Left cardiac atrium (tissue), 4 donors: ENCODE measurements at regions not wholly inside any gene's neighbourhood (a gene's known extent, or its start where the extent isn't known, plus 50 kb on each side); places are given as distances from the start of the nearest gene placed in this dataset.
"Not testable (repeated sequence)": the region's sequence is repeated elsewhere in the genome, so short reads cannot be mapped to it uniquely, and the experiment has no call there.

Source experiments
- ATAC-seq, 2 donors: fragments of 200-7000 bp; cut with Tn5 transposase; one replicate each; pipeline ENCODE4 v1.9.1; 2020; ENCODE audit warnings: mild to moderate bottlenecking in 2 of 2, moderate library complexity in 2 of 2
- DNase-seq: peaks from one replicate; pipeline ENCODE4 v3.0.0-alpha.2; 2020
- intact Hi-C, 2 donors: fragments of 100-400 bp; cut with DNase I; formaldehyde crosslinking; loops; one replicate each; pipeline versions ENCODE4 v1.14.1 to v1.15.1; 2022 to 2023
- donor health status: DM: no; HTN: yes; CAD: no.
- donor health status: DM: no; HTN: yes; CAD: no; lungs with severe emphysema.
- donor health status: DM: yes; HTN: yes; CAD: no.
- donor health status: Dilated cardiomyopathy.

DNA sequence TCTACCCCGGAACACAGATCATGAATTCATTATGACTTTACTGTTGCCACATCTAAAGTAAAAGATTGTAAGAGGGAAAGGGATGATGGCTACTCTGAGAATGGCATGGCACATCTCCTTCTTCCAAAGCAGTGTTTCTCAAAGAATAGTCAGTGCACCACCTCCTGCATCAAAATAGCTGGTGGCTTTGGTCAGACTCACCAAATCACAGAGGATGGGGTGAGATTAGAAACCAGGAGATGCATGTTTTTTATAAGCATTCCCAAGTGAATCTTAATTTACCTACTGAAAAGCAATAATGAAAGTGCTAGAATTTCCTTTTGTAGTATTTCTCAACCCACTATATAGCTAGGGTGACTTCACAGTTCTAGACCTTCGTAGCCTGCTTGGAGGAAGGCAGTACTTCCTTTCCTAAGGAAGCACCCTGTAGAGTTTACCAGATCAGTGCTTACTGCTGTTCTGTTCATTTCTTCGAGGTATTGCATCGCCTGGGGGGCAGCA lies 340.8 kb upstream of the KLF3 start:
- DNase-seq: no peak
- ATAC-seq: no peak
- intact Hi-C loops: loop anchor here in 1 of 2 donors (5.0 kb wide), 1 partner anchor 354 kb away; no protein-coding TSS in a partner anchor

DNA sequence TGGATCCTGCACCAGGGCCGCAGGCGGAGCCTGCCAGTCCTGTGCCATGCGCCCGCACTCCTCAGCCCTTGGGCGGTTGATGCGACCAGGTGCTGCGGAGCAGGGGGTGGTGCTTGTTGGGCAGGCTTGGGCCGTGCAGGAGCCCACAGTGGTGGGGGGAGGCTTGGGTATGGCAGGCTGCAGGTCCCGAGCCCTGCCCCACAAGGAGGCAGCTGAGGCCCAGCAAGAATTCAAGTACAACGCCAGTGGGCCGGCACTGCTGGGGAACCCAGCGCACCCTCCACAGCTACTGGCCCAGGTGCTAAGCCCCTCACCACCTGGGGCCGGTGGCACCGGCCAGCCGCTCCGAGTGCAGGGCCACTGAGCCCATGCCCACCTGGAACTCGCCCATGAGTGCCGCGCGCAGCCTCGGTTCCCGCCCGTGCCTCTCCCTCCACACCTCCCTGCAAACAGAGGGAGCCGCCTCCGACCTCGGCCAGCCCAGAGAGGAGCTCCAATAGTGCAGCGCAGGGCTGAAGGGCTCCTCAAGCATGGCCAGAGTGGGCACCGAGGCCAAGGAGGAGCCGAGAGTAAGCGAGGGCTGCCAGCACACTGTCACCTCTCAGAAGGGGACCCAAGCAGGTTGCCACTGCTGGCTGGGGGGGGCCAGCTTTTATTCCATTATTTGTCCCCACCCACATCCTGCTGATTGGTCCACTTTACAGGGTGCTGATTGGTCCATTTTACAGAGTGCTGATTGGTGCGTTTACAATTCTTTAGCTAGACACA lies 339.0 kb upstream of the KLF3 start:
- ATAC-seq (no peak), DNase-seq (no peak)
- intact Hi-C loops: loop anchor here in 1 of 2 donors (5.0 kb wide), 1 partner anchor 352 kb away; no protein-coding TSS in a partner anchor

DNA sequence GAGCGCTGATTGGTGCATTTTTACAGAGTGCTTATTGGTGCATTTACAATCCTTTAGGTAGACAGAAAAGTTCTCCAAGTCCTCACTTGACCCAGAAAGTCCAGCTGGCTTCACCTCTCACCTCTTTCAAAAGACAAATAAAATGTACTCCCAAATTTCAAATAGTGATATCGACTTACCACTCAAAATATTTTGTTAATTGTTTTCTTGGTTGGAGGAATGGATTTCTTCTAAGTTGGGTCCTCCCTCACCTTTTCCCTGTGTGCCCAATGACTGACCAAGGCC lies 338.4 kb upstream of the KLF3 start:
- ATAC-seq (no peak), DNase-seq (no peak)
- intact Hi-C loops: no loop called here

DNA sequence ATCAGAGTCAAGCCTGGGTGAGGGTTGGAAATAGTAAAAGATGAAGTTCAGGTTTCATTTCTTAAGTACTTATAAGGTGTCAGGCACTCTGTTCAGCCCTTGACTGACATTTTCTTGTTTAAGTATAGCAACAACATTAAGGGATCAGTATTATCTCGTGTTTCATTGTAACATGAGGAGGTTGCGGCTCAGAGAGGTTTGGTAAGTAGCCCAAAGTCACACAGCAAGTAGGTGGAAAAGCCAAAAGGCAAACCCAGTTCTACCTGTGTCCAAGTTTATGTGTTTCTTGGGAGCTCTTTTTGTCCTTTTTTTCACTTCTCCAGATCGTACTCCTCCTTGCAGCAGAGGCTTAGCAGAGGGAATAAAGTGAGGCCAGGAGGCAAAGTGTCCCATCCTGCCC lies 337.5 kb upstream of the KLF3 start:
- ATAC-seq (no peak), DNase-seq (no peak)
- intact Hi-C loops: no loop called here

DNA sequence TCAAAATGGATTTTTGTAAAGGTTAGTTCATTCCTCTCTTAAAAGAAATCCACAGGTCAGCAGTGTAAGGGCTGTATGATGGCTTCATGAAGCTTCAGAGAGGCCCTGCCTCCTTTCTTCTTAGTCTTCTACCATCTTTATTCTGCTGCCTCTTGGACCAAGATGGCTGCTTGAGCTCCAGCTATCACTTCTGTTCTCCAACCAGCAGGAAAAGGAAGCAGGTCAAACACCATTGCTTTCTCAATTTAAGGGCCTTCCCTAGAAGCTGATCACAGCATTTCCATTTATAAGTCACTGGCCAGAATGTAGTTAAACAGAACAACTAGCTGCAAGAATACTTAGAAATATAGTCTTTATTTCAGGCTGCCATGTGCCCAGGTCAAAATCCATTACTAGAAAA lies 336.8 kb upstream of the KLF3 start:
- intact Hi-C loops: no loop called here

DNA sequence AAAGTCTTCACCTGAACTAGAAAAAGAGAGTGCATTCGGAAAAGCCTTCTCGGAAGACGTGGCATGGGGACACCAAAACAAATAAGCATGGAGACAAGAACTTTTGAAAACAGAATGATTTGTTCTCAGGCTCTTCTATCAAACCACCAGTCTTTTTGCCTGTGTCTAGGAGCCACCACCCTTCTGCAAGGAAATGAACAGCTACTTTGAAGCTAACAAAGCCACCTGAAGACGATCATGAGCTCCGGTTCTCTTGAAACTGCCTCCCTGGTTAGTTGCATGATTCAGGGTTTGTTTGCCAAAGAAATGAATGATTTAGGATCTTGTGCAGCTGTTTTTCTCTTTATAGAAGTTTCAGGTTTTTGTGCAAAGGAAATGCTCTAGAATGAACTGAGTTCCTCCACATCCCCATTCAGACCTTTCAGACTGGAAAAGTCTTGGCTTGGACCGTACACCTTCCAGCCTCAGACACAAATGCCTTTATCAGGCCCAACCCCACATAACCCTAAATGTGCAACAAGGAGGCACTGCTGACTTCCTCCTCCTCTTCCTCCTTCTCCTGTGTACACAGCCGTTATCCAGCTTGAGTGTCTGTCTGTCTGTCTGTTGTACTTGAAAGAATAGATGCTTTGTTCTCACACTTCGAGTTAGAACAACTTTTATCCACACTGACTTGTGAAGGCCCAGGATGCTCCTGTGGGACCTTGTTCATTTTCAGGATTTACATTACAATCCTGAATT lies 334.8 kb upstream of the KLF3 start:
- no peak for DNase-seq
- intact Hi-C loops: no loop called here
- peak in 1 of 2 donors; percentile 26 for ATAC-seq

More for the DNA sequence above, 336.8 kb upstream of the KLF3 start:
- ATAC-seq: no peak
- no peak for DNase-seq

DNA sequence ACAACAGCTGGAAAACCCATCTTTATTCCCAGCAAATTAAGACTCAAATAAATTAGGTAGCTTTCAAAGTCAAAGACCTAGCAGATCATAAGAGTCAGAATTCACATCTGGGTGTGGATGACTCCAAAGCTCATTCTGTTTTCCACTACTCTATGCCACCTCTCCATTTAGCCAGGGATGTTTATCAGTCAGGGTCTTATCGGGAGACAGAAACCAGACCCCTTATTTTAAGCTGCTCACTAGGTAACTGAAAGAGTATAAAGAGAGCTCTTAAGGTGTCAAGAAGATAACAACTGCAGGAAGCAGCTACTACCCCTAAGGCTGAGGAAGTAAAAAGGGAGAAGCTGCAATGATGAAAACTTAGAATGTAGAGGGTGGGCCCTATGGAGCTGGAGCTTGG lies 333.7 kb upstream of the KLF3 start:
- no peak for ATAC-seq
- no peak for DNase-seq
- intact Hi-C loops: no loop called here

DNA sequence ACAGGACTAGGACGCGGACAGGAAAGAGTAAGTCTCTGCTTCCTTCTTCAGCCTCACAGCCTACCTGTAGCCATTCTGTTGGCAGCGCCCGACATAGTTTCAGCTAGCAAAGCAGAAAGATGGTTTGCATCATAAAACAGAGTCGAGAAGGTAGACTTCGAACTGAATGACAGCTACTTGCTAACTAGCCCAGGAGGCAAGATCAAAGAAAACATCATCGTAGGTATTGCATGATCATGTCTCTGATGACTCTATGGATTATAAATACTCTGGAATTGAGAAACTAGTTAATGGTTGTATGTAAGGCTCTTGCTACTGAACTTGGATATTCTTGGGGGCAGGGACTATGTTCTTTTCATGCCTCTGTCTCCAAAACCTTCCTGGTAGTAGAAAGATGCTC lies 333.1 kb upstream of the KLF3 start:
- intact Hi-C loops: no loop called here
- no peak for DNase-seq
- ATAC-seq: no peak

DNA sequence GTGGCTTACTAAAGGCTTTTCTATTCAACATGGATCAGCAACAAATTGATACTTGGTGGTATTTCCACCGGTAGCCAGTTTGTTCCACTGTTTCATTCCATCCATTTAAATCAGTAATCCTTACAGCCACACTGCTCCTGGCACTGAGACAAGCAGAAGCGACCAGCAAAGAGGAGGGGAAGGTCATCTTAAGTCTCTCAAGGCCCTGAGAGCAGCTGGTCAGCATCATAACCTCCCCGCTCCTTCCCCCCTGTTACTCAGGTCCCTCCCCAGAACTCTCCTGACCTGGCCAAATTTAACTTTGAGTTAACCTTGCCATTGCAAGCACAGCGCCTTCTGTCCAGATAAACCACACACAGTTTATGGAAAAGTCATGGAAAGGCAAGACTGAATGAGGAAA lies 331.3 kb upstream of the KLF3 start:
- ATAC-seq (no peak), DNase-seq (no peak)
- intact Hi-C loops: no loop called here

DNA sequence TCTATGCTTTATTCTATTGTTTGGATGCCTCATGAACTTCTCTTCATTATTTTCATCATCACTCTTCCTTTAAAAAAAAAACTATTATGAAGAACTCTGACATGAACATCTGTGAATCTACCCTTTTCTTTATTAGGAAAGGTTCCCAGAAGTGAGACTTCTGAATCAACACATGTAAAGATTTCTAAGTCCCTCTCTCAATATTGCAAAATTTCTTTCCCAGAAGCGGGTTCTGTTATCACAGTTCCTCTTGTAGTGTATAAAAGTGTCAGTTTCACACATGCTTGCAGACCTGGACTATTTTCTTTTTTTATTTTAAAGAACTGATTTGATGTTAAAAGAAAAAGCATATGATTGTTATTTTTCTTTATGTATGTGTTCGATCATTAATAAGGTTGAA lies 330.8 kb upstream of the KLF3 start:
- ATAC-seq (no peak), DNase-seq (no peak)
- intact Hi-C loops: no loop called here

DNA sequence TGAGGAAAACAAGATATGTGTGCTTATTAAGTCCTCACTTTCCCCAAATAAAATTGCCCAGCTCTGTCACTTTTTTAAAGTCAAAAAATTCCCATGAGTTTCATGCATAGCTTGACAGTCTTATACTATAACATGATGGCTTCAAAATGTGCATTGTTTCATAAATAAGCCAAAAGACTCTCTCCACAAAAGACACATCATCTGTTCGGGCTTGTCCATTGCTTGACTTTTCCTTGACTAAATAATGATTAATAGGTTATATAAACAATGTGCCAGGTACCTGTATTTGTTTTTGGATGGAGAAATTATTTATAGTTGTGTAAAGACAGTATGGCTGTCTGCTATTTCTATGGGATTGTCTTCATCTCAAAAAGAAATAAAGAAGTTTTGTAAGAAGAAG lies 329.2 kb upstream of the KLF3 start:
- intact Hi-C loops: no loop called here
- no peak for ATAC-seq
- DNase-seq: no peak

DNA sequence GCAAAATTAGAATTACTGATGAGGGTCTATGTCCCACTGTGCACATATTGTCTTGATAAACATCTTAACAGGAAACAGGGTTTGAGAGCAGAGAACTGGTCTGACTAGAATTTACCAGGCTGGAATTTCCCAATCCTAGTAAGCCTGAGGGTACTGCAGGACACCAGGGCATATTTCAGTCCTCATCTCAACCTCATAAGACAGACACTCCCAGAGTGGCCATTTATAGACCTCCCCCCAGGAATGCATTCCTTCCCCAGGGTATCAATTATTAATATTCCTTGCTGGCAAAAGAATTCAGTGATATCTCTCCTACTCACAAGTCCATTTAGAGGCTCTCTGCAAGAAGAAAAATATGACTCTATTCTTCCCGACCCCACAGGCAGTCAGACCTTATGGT lies 325.1 kb upstream of the KLF3 start:
- ATAC-seq, DNase-seq, intact Hi-C loops: not testable (repeated sequence)

DNA sequence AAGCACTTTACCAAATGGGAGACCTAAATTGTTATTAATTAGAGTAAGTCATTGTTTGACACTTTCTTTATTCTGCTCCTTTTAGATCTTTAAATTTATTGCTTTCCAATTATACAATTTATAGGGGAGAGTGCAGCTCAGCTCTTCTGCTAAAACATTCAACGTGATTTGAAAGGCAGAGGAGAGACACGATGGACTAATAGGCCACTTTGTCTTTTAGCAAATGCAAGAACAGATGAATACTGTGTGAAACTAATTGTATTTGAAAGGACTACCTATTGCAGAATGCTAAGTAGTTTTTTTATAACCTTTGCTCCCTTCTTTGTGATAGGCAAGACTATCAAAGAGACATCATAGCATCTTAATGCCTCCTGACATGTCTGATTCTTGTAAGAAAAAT lies 320.4 kb upstream of the KLF3 start:
- DNase-seq: no peak
- no peak for ATAC-seq
- intact Hi-C loops: no loop called here

DNA sequence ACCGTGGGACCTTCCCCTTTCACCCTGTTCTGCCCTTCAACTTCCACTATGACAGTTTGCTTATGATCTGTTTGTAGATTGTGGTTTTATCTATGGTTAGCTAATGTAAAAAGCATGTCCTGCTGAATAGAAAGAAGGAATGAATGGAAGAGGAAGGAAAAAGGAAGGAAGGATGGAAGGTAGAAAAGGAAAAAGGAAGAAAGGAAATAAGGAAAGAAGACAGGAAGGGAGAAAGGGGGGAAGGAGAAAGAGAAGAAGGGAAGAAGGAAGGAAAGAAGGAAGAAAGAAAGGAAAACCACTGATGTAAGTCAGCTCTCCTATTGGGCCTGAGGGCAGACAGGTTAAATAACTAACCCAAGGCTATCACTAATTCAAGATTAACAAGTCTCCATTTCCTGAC lies 319.1 kb upstream of the KLF3 start:
- intact Hi-C loops: no loop called here
- DNase-seq (no peak), ATAC-seq (no peak)

DNA sequence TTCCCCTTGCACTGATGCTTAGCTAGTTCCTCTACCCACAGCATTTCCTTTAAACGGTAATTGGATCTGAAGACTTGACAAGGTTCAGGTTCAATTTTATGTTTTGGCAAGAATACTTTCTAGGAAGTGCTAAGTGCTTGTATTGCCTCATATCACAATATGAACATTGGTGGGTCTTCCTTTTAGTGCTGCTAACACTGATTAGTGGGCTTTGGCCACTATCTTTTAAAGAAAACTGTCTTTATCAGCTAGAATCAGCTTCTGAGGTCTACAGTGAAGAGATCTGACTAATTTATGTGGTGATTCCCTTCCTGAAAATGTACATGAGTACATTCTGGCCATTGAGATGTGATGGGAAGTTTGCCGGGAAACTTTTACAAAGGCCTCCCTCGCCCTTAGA lies 316.7 kb upstream of the KLF3 start:
- no peak for DNase-seq
- ATAC-seq: no peak
- intact Hi-C loops: no loop called here

DNA sequence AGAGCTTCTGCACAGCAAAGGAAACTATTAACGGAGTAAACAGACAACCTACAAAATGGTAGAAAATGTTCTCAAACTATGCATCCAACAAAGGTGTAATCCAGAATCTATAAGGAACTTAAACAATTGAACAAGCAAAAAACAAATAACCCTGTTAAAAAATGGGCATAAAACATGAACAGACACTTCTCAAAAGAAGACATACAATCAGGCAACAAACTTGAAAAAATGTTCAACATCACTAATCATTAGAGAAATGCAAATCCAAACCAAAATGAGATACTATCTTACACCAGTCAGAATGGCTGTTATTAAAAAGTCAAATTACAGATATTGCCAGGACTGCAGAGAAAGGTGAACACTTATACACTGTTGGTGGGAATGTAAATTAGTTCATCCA lies 309.6 kb upstream of the KLF3 start:
- ATAC-seq: no peak
- intact Hi-C loops: no loop called here
- no peak for DNase-seq

DNA sequence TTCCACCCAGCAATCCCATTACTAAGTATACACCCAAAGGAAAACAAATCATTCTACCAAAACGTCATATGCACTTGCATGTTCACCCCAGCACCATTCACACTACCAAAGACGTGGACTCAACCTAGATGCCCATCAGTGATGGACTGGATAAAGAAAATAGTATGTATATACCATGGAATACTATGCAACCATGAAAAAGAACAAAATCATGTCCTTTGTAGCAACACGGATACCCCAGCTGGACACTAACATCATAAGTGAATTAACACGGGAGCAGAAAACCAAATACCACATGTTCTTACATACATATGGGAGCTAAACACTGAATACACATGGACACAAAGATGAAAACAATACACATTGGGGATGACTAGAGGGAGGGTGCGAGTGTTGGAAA lies 309.1 kb upstream of the KLF3 start:
- intact Hi-C loops: no loop called here
- ATAC-seq (no peak), DNase-seq (no peak)

DNA sequence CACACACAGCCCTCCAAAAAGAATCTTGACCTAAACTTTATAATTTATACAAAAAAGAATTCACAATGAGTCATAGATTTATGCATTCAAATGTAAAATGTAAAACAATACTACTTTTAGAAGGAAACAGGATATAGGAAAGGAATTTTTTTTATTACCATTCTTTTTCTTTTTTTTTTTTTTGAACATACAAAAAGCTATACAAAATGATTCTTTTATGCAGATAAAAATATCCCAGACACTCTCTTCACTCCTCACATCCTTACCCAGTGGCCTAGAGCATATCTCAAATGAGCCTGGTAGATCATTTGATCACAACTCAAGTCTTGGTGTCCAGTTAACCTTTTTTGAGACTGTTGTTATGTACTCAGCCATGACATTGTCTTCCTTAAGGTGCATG lies 307.3 kb upstream of the KLF3 start:
- DNase-seq (no peak), ATAC-seq (no peak)
- intact Hi-C loops: no loop called here

DNA sequence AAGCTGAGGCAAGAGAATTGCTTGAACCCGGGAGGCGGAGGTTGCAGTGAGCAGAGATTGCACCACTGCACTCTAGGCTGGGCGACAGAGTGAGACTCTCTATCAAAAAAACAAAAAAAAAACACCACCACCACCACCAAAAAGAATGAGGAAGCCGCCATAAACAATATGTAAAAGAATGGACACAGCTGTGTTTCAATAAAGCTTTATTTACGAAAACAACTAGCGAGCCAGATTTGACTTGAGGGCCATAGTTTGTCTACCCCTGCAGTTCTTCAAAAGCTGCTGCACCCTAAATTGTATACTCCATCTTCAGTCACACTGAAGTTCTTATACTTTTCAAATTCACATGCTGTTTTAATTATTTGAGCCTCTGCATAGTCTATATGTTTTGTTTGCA lies 306.5 kb upstream of the KLF3 start:
- ATAC-seq (no peak), DNase-seq (no peak)
- intact Hi-C loops: no loop called here

DNA sequence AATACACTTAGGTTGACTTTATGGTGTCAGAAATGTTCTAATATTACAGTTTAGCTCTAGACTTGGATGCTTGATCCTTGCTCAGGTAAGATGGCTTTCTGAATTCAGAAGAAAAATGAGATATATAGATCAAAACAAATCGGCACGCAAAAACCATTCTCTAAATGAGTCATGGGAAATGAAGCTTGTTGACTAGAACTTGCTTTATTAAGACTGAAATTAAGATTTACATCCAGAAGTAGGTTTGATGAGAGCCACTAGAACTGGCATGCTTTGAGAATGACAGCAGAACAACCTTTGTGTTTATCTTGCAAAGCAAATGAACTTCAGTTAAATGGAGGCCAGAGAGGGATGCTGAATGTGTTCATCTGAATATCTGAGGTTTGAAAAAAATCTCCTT lies 304.9 kb upstream of the KLF3 start:
- DNase-seq: no peak
- intact Hi-C loops: no loop called here
- no peak for ATAC-seq

DNA sequence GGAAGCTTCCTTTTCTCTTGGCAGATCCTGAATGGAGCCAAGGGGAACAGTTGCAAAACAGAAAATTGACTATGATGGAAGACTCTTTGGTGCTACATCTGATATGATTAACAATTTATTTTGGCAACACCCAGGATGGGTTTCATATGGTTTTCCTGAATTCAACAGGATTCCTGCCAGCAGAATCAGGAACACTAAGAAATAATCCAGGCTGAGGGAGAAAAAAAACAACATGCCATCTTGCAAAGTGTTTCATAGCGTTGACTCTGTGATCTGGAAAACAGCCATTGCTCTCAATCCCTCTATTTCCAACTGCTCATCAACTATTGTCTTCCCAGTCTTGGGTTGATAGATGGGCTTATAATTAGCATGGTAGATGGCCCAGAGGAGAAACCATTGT lies 303.8 kb upstream of the KLF3 start:
- ATAC-seq (no peak), DNase-seq (no peak)
- intact Hi-C loops: no loop called here
